Peyer's patch (tissue), 4 donors: ENCODE measurements at regions not wholly inside any gene's neighbourhood (a gene's known extent, or its start where the extent isn't known, plus 50 kb on each side); places are given as distances from the start of the nearest gene placed in this dataset.

Experiments used
- DNase-seq, 3 donors: peaks; one replicate each; pipeline ENCODE4 v3.0.0-alpha.2; 2017 to 2019
- H3K27ac ChIP-seq, 4 donors: fragments of 200-600 bp; sonication (generic); one replicate each; pipeline ENCODE4 v1.5.1; 2016 to 2019
- H3K27me3 ChIP-seq, 2 donors: fragments of 200-600 bp; sonication (generic); one replicate each; pipeline ENCODE4 v1.5.1; 2019
- H3K36me3 ChIP-seq, 3 donors: fragments of 200-600 bp; sonication (generic); one replicate each; pipeline ENCODE4 v1.5.1; 2016 to 2019
- H3K4me1 ChIP-seq, 4 donors: fragments of 200-600 bp; sonication (generic); one replicate each; pipeline ENCODE4 v1.5.1; 2016 to 2019
- H3K4me3 ChIP-seq, 4 donors: fragments of 200-600 bp; sonication (generic); 1 replicate in 3 of 4; 2 replicates in 1 of 4; pipeline ENCODE4 v1.5.1; 2016 to 2019; ENCODE audit warnings: mild to moderate bottlenecking in 1 of 4
- H3K9me3 ChIP-seq, 4 donors: fragments of 200-600 bp; sonication (generic); one replicate each; pipeline ENCODE4 v1.5.1; 2016 to 2019; ENCODE audit warnings: mild to moderate bottlenecking in 1 of 4
- POLR2A ChIP-seq, 2 donors: fragments of 450-650 bp; IDR thresholded peaks; one replicate each; pipeline ENCODE4 v1.5.1; 2017; ENCODE audit warnings: antibody characterized with exemption in 2 of 2, mild to moderate bottlenecking in 2 of 2, moderate library complexity in 2 of 2
- TF ChIP-seq, protein P1 (sequence below), 6 experiments: fragments of 450-650 bp in 4 of 6; fragments of 200-600 bp in 2 of 6; sonication (generic) in 1 of 6; IDR thresholded peaks; one replicate each; pipeline ENCODE4 v1.5.1; 2017 to 2019; ENCODE audit warnings: antibody characterized with exemption in 6 of 6, mild to moderate bottlenecking in 3 of 6, moderate library complexity in 1 of 6

DNA sequence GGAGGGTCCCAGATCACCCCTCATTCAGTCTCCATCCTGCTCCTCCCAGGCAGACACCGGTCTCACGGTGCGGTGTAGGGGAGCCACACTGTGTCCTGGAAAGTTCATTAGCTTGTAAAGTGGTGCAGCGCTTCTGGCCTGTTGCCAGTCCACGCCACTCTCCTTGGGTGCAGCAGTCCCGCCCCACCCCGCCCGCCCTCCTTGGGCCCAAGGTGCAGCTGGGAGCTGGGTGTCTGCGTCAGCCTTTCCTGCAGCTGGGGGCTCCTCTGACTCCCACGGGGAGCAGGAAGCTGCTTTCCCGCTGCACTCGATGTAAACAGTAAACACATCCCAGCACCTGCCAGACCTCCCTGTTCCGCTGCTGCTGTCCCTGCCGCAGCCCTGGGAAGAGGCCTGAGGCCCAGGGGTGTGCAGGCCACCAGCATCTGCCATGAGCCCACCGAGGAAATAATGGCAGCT is 53.8 kb upstream of the ASB18 start:
- peak in 2 of 3 donors; percentile 68 to 84 for DNase-seq
- Histone ChIP-seq H3K27ac (no peak overlapping the region), H3K36me3 (no peaks in the 10 kb centered on the region), H3K4me1 (peaks cover 0 to 8% (median 0%) of the 10 kb centered on the region in 4 donors), H3K27me3 (no peaks in the 10 kb centered on the region), H3K9me3 (no peaks in the 10 kb centered on the region), H3K4me3 (no peak overlapping the region)
- TF ChIP-seq POLR2A (IDR thresholded peaks at IDR 0.05), result no peak
- TF ChIP-seq, protein P1, sequence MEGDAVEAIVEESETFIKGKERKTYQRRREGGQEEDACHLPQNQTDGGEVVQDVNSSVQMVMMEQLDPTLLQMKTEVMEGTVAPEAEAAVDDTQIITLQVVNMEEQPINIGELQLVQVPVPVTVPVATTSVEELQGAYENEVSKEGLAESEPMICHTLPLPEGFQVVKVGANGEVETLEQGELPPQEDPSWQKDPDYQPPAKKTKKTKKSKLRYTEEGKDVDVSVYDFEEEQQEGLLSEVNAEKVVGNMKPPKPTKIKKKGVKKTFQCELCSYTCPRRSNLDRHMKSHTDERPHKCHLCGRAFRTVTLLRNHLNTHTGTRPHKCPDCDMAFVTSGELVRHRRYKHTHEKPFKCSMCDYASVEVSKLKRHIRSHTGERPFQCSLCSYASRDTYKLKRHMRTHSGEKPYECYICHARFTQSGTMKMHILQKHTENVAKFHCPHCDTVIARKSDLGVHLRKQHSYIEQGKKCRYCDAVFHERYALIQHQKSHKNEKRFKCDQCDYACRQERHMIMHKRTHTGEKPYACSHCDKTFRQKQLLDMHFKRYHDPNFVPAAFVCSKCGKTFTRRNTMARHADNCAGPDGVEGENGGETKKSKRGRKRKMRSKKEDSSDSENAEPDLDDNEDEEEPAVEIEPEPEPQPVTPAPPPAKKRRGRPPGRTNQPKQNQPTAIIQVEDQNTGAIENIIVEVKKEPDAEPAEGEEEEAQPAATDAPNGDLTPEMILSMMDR (IDR thresholded peaks at IDR 0.05), result no peak

DNA sequence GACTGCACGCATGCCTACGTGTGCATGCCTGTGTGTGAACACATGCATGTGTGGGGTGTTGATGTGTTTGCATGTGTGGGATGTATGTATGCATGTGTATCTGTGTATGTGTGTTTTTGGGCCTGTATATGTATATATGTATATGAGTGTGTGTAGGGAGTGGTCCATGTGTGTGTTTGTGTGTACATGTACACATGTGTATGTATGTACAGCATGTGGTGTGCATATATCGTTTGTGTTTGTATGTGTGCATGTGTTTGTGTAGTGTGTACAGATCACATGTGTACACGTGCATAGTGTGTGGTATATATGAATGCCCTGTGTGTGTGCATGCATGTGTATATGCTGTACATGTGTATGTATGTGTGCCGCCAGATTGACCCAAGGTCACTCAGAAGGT is 54.2 kb upstream of the ASB18 start:
- Histone ChIP-seq H3K4me1 (peaks cover 0 to 8% (median 0%) of the 10 kb centered on the region in 4 donors), H3K9me3 (no peaks in the 10 kb centered on the region), H3K4me3 (no peak overlapping the region), H3K36me3 (no peaks in the 10 kb centered on the region), H3K27me3 (no peaks in the 10 kb centered on the region), H3K27ac (no peak overlapping the region)
- no peak for TF ChIP-seq POLR2A (IDR thresholded peaks at IDR 0.05)
- TF ChIP-seq, protein P1 (IDR thresholded peaks at IDR 0.05), result no peak
- no peak for DNase-seq

DNA sequence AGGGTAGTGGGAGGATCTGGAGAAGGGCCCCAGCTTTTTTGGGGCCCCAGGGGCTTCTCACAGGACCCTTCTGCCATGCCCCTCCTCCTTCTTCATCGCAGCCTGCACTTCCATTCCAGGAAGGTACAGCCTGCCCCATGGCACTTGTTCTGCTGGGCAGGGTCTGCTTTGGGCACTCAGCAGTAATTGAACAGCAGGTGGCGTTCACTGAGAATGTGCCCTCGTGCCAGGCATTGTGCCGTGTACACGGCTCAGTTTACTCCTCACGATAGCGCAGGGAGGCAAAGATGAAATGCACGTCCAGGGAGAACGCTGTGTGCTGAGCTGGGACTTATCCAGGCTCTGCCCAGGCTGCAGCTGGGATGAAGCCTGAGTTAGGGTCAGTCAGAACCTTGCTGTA is 54.8 kb upstream of the ASB18 start:
- TF ChIP-seq, protein P1 (IDR thresholded peaks at IDR 0.05), result no peak
- TF ChIP-seq POLR2A (IDR thresholded peaks at IDR 0.05), result no peak

DNA sequence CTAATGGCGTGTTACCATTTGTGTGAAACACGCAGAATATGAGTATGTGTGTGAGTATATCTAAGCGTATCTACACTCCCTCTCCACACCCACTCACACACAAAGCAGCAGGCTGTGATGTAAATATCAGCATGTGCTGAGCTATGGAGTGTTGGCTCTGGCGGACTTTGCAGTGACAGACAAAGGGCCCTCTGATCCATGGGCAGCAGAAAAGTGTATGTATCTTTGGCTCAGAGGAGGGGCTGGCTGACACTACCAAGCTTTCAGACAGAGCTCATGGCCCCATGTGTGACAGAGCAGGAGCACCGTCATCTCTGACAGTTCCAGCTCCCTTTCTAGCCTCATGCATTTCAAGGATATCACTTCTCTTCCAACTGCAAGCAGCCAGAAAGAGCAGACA is 57.2 kb upstream of the ASB18 start:
- H3K27me3 ChIP-seq, result no peaks in the 10 kb centered on the region
- no peak overlapping the region for H3K27ac ChIP-seq
- peaks cover 0 to 8% (median 0%) of the 10 kb centered on the region in 4 donors for H3K4me1 ChIP-seq
- no peak for DNase-seq
- H3K9me3 ChIP-seq, result no peaks in the 10 kb centered on the region
- TF ChIP-seq POLR2A (IDR thresholded peaks at IDR 0.05), result no peak
- TF ChIP-seq, protein P1 (IDR thresholded peaks at IDR 0.05), result no peak
- no peaks in the 10 kb centered on the region for H3K36me3 ChIP-seq
- no peak overlapping the region for H3K4me3 ChIP-seq

More for the DNA sequence above, 54.8 kb upstream of the ASB18 start:
- Histone ChIP-seq H3K27me3 (no peaks in the 10 kb centered on the region), H3K36me3 (no peaks in the 10 kb centered on the region), H3K4me3 (no peak overlapping the region), H3K27ac (no peak overlapping the region), H3K9me3 (no peaks in the 10 kb centered on the region), H3K4me1 (peaks cover 0 to 8% (median 0%) of the 10 kb centered on the region in 4 donors)
- DNase-seq, result peak in 1 of 3 donors; percentile 33

DNA sequence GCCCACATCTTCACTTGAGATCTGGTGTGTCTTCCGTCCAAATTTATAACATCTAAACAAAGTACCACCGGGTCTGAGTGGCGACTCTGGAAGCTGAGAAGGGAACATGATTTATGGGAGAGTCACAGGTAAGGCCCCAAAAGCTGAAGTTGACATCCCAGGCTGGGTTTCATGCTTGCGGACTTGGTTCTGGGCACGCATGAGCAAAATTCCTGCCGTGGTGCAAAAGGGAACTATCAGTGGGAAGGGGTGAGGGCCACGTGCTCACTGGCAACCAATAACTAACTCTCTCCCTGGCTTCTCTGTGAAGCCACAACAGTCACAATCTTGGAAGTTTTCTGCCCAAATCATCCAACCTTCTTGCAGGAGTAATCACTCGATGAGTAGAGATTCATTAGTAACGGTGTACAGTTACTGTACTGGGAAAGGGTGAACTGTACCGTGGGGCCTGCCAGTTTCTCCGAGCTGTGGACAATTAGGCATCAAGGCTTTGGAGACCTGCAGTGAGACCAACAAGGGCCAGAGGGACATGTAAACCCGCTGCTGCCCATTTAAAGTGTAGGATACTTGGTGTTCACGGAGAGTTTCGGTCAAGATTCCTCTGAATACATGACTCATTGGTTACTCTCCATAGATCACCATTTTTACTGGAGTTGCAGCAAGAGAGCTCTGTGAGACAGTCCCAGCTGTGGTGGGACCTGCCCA is 69.4 kb upstream of the ASB18 start:
- H3K36me3 ChIP-seq, result no peaks in the 10 kb centered on the region
- peaks cover 0 to 2% (median 0%) of the 10 kb centered on the region in 4 donors for H3K4me1 ChIP-seq
- H3K4me3 ChIP-seq, result no peak overlapping the region
- H3K27ac ChIP-seq, result peak overlapping the region in 2 of 4 donors; percentile 8 to 52
- TF ChIP-seq, protein P1 (IDR thresholded peaks at IDR 0.05), result no peak
- no peak for TF ChIP-seq POLR2A (IDR thresholded peaks at IDR 0.05)
- no peaks in the 10 kb centered on the region for H3K9me3 ChIP-seq
- H3K27me3 ChIP-seq, result no peaks in the 10 kb centered on the region
- DNase-seq, result no peak
